ENCODE measurements at regions not wholly inside any gene's neighbourhood (a gene's known extent, or its start where the extent isn't known, plus 50 kb on each side); places are given as distances from the start of the nearest gene placed in this dataset.

DNA sequence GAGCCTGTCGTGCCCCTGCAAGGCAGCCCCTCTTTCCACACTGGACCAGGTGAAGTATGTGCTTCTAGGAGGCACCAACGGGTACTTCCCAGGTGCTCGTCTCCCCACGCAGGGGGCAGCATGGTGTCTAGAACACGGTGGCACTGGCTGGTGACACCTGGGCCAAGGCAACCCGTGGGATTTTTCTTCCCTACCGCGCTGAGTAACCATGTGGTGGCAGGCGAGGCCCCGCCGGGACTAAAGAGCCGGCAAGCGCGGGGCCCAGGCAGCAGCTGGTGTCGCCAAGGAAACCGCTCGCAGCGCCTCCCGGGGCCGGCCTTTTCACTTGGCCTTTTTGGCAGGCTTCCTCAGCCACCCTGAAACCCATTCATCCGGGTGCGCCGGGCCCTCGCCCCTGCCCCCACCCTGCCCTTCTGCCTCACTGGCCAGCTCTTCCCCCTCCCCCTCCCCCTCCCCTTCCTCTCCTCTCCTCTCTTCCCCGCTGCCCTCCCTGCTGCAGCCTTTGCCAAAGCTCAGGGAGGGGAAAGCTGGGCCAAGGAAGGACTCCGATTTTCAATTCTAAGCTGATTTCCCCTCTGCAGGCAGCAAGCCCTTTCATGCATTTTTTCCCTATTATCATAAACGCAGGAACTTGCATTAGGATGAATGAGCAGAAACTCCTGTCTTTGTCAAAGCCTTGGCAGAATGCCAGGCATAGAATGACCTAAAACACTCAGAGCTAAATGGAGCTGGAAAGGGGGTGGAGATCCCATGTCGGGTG, 81.2 kb downstream of the IRF2BPL start:
- no peaks in the 10 kb centered on the region for H3K9me2 ChIP-seq (replicated peaks; ENCODE audit: insufficient read depth, low read length)
- peak overlapping the region; percentile 35 for H3K4me2 ChIP-seq (ENCODE audit: low read depth, low read length, poor library complexity, severe bottlenecking)
- no peaks in the 10 kb centered on the region for H3K9me3 ChIP-seq (ENCODE audit: low read length)
- H2AFZ ChIP-seq (ENCODE audit: low read length) = no peak overlapping the region
- H3K27ac ChIP-seq (ENCODE audit: low read length) = no peak overlapping the region
- no peaks in the 10 kb centered on the region for H3K79me2 ChIP-seq (ENCODE audit: low read length)
- no peaks in the 10 kb centered on the region; the same call in 1 of the 2 replicates for H4K20me1 ChIP-seq (ENCODE audit: insufficient read depth, low read depth, low read length)
- H3K27me3 ChIP-seq (ENCODE audit: low read length) = no peaks in the 10 kb centered on the region
- 0 out of 2 replicates have a peak overlapping the region, but pooled peaks have one; percentile 5 for H3K9ac ChIP-seq (ENCODE audit: low read length)
- no peak overlapping the region for H3K4me3 ChIP-seq (ENCODE audit: low read length)
- peak; percentile 92 for DNase-seq
- H3K36me3 ChIP-seq (ENCODE audit: insufficient read depth, low read length) = no peaks in the 10 kb centered on the region
- peaks cover 15% of the 10 kb centered on the region for H3K4me1 ChIP-seq (ENCODE audit: low read length)

DNA sequence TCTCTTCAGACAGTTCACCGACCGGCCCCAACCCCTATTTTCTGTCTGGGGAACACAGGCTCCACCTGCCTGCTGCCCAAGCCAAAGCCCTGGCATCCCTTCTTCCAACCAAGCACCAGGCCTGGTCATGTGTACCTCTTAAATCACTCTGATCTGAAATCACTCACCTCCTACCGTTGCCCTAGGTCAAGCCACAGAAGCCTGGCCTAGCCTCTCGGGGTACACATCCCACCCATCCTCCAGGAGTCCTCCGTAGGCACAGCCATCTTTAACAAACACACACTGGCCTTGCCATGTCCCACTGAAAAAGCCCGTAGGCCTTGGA, 81.8 kb downstream of the IRF2BPL start:
- Histone ChIP-seq H3K4me2 (ENCODE audit: low read depth, low read length, poor library complexity, severe bottlenecking) (peak overlapping the region; percentile 35), H3K4me1 (ENCODE audit: low read length) (peaks cover 15% of the 10 kb centered on the region), H3K4me3 (ENCODE audit: low read length) (no peak overlapping the region), H3K9ac (ENCODE audit: low read length) (0 out of 2 replicates have a peak overlapping the region, but pooled peaks have one; percentile 5), H4K20me1 (ENCODE audit: insufficient read depth, low read depth, low read length) (no peaks in the 10 kb centered on the region; the same call in 1 of the 2 replicates), H3K27me3 (ENCODE audit: low read length) (no peaks in the 10 kb centered on the region), H3K9me2 (replicated peaks; ENCODE audit: insufficient read depth, low read length) (no peaks in the 10 kb centered on the region), H3K9me3 (ENCODE audit: low read length) (no peaks in the 10 kb centered on the region), H3K27ac (ENCODE audit: low read length) (no peak overlapping the region), H3K79me2 (ENCODE audit: low read length) (no peaks in the 10 kb centered on the region), H2AFZ (ENCODE audit: low read length) (no peak overlapping the region), H3K36me3 (ENCODE audit: insufficient read depth, low read length) (no peaks in the 10 kb centered on the region)
- no peak for DNase-seq

DNA sequence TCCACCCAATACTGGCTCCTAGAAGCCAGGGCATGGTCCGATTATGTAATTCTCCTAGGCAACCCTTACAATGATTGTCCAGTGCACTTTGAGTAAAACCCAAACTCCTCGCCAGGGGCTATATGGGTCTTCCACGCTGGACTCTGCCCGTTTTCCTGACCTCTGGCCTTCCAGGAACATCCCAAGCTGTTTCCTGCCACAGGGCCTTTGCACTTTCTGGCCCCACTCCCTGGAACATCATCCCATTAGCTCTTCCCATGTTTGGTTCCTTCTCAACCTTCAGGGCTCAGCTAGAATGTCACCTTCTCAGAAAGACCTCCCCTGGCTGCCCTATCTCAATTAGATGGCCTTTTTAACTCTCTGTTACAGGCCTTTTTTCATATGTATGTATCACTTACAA, 85.4 kb downstream of the IRF2BPL start:
- Histone ChIP-seq H3K27me3 (ENCODE audit: low read length) (no peaks in the 10 kb centered on the region), H3K4me2 (ENCODE audit: low read depth, low read length, poor library complexity, severe bottlenecking) (no peak overlapping the region), H2AFZ (ENCODE audit: low read length) (no peak overlapping the region), H3K9me3 (ENCODE audit: low read length) (no peaks in the 10 kb centered on the region), H3K9ac (ENCODE audit: low read length) (no peak overlapping the region), H3K79me2 (ENCODE audit: low read length) (no peaks in the 10 kb centered on the region), H3K4me1 (ENCODE audit: low read length) (peaks cover 15% of the 10 kb centered on the region), H4K20me1 (ENCODE audit: insufficient read depth, low read depth, low read length) (no peaks in the 10 kb centered on the region), H3K9me2 (replicated peaks; ENCODE audit: insufficient read depth, low read length) (no peaks in the 10 kb centered on the region), H3K4me3 (ENCODE audit: low read length) (no peak overlapping the region), H3K36me3 (ENCODE audit: insufficient read depth, low read length) (no peaks in the 10 kb centered on the region), H3K27ac (ENCODE audit: low read length) (no peak overlapping the region)
- DNase-seq = no peak

DNA sequence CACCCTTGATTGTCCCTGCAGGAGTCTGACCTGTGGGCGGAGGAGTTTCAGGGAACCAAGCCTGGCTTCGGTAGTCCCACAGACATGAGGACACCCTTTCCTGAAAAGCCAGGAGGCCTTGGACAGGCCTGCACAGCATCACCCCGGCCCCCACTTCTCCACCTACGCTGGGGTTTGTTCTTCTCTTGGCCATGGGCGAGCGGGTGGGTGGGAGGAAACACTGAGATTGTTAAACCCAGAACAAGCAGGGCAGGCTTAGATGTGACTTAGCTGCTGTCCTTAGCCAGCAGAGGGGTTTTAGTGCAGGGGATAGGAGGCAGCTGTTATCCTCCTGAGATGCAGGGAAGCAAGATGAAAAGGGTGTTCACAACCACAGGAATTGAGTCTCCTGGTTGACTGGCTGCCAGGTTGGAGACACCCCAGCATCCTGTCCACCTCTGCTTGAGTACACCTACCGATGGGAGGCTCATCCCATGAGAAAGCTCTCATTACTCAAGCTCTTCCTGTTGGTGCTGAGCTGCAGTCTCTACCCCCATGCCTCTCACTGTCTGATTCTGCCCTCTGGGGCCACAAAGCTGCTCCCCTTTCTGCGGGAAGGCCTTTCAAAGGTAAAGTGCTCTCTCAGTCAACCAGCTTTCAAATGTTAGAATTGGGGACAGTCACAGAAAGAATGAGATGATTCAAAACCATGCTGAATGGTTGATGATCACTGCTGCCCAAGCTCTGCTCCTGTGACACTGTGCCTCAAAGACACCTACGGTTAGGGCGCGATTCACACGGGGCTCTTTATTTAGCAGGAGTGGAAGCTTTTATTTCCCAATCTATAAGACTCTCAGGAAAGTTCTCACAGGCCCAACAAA, 86.3 kb downstream of the IRF2BPL start:
- Histone ChIP-seq H3K36me3 (ENCODE audit: insufficient read depth, low read length) (no peaks in the 10 kb centered on the region), H3K4me3 (ENCODE audit: low read length) (no peak overlapping the region), H3K4me1 (ENCODE audit: low read length) (peaks cover 7% of the 10 kb centered on the region), H3K27me3 (ENCODE audit: low read length) (no peaks in the 10 kb centered on the region), H3K9me2 (replicated peaks; ENCODE audit: insufficient read depth, low read length) (no peaks in the 10 kb centered on the region), H2AFZ (ENCODE audit: low read length) (no peak overlapping the region), H3K79me2 (ENCODE audit: low read length) (no peaks in the 10 kb centered on the region), H3K4me2 (ENCODE audit: low read depth, low read length, poor library complexity, severe bottlenecking) (no peak overlapping the region), H3K9me3 (ENCODE audit: low read length) (no peaks in the 10 kb centered on the region), H4K20me1 (ENCODE audit: insufficient read depth, low read depth, low read length) (no peaks in the 10 kb centered on the region), H3K9ac (ENCODE audit: low read length) (no peak overlapping the region), H3K27ac (ENCODE audit: low read length) (no peak overlapping the region)
- DNase-seq = no peak

DNA sequence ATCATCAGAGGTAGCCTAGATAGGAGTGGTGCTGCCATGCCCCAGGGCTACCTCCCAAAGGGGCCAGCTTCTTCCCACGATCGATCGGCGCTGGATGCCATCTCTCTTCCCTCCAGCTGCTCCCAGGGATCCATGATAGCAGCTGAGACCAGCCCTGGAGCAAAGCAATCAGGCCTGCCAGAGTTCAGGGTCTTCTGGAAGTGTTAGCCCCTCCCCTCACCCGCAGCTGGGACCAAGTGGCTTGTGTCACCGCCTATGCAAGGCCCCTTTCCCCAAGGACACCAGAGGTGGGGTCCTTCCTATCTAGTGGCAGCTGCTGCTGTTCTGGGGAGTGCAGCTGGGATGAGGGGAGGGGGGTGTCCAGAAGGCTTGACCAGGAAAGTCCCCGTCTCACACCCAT, 87.0 kb downstream of the IRF2BPL start:
- H3K4me1 ChIP-seq (ENCODE audit: low read length) = peaks cover under 1% of the 10 kb centered on the region; the same call in 1 of the 2 replicates
- H3K4me2 ChIP-seq (ENCODE audit: low read depth, low read length, poor library complexity, severe bottlenecking) = no peak overlapping the region
- no peaks in the 10 kb centered on the region for H3K9me3 ChIP-seq (ENCODE audit: low read length)
- no peaks in the 10 kb centered on the region for H3K79me2 ChIP-seq (ENCODE audit: low read length)
- no peaks in the 10 kb centered on the region for H4K20me1 ChIP-seq (ENCODE audit: insufficient read depth, low read depth, low read length)
- no peaks in the 10 kb centered on the region for H3K27me3 ChIP-seq (ENCODE audit: low read length)
- DNase-seq = no peak
- no peak overlapping the region for H2AFZ ChIP-seq (ENCODE audit: low read length)
- H3K36me3 ChIP-seq (ENCODE audit: insufficient read depth, low read length) = no peaks in the 10 kb centered on the region
- no peak overlapping the region for H3K4me3 ChIP-seq (ENCODE audit: low read length)
- no peaks in the 10 kb centered on the region for H3K9me2 ChIP-seq (replicated peaks; ENCODE audit: insufficient read depth, low read length)
- H3K9ac ChIP-seq (ENCODE audit: low read length) = no peak overlapping the region
- H3K27ac ChIP-seq (ENCODE audit: low read length) = no peak overlapping the region

DNA sequence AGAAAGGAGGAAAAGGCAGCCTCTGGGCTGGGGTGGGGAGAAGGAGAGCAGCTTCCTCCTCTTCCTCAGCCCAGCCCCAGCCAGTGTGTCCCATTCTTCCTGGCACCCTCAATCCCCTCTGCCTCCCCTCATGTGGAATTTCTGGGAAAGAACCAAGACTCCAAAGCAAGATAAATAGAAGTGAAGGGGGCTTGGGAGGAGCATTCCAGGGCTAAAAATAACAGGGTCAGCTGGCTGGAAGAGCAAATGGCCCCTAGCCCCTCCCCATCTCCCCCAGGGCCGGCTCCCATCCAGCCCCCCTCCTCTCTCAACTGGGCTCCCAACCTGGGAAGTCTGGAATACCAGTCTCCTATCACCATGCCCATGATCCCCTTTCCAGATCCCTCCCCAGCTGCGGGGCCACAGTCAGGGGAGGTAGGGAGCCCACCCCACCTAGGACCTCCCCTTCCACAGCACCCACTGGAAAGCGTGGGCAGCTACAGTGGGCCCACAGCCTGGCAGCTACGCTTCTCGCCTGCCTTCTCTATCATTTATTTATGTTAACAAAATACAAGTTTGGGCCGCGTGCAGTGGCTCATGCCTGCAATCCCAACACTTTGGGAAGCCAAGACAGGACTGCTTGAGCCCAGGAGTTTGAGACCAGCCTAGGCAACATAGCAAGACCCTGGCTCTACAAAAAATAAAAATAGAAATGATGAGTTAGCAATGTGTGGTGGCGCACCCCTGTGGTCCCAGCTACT, 88.3 kb downstream of the IRF2BPL start:
- Histone ChIP-seq H3K79me2 (ENCODE audit: low read length) (no peaks in the 10 kb centered on the region), H3K27me3 (ENCODE audit: low read length) (no peaks in the 10 kb centered on the region), H3K4me3 (ENCODE audit: low read length) (no peak overlapping the region), H3K4me1 (ENCODE audit: low read length) (no peaks in the 10 kb centered on the region), H3K9me3 (ENCODE audit: low read length) (no peaks in the 10 kb centered on the region), H4K20me1 (ENCODE audit: insufficient read depth, low read depth, low read length) (no peaks in the 10 kb centered on the region), H3K36me3 (ENCODE audit: insufficient read depth, low read length) (no peaks in the 10 kb centered on the region), H3K9ac (ENCODE audit: low read length) (no peak overlapping the region), H3K4me2 (ENCODE audit: low read depth, low read length, poor library complexity, severe bottlenecking) (no peak overlapping the region), H2AFZ (ENCODE audit: low read length) (no peak overlapping the region), H3K27ac (ENCODE audit: low read length) (no peak overlapping the region), H3K9me2 (replicated peaks; ENCODE audit: insufficient read depth, low read length) (no peaks in the 10 kb centered on the region)
- no peak for DNase-seq

DNA sequence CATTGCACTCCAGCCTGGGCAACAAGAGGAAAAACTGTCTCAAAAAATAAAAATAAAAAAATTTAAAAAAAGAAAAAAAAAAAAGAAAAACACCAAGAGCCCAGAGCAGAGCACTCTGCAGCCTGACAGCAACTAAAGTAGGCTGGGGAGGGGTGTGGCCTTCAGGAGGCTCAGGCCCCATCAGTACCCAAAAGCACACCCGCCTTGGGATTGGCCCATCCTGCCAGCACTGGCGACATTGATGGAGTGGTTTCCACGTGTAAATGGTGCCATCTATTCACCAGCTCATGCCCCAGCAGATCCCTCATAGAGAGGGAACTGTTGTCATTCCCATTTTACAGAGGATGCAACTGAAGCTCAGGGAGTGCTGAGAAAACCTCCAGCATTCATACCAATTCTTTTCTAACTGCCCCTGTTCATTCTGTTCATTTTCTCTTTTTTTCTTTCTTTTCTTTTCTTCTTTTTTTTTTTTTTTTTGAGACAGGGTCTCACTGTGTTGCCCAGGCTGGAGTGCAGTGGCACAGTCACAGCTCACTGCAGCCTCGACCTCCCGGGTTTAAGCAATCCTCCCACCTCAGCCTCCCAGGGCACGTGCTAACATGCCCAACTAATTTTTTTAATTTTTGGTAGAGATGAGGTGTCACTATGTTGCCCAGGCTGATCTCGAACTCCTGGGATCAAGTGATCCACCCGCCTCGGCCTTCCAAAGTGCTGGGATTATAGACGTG, 89.3 kb downstream of the IRF2BPL start:
- Histone ChIP-seq H3K4me1 (ENCODE audit: low read length) (no peaks in the 10 kb centered on the region), H3K36me3 (ENCODE audit: insufficient read depth, low read length) (no peaks in the 10 kb centered on the region), H2AFZ (ENCODE audit: low read length) (no peak overlapping the region), H3K4me2 (ENCODE audit: low read depth, low read length, poor library complexity, severe bottlenecking) (no peak overlapping the region), H3K27me3 (ENCODE audit: low read length) (no peaks in the 10 kb centered on the region), H3K9me2 (replicated peaks; ENCODE audit: insufficient read depth, low read length) (no peaks in the 10 kb centered on the region), H3K9ac (ENCODE audit: low read length) (no peak overlapping the region), H4K20me1 (ENCODE audit: insufficient read depth, low read depth, low read length) (no peaks in the 10 kb centered on the region), H3K79me2 (ENCODE audit: low read length) (no peaks in the 10 kb centered on the region), H3K27ac (ENCODE audit: low read length) (no peak overlapping the region), H3K9me3 (ENCODE audit: low read length) (no peaks in the 10 kb centered on the region), H3K4me3 (ENCODE audit: low read length) (no peak overlapping the region)
- DNase-seq = no peak
